IMR-90 (cell line): ENCODE measurements at regions not wholly inside any gene's neighbourhood (a gene's known extent, or its start where the extent isn't known, plus 50 kb on each side); places are given as distances from the start of the nearest gene placed in this dataset.

Source experiments
- ATAC-seq: fragments of 200-7000 bp; cut with Tn5 transposase; 2 replicates; pipeline ENCODE4 v1.9.1; 2020; ENCODE audit warnings: low read depth, mild to moderate bottlenecking, moderate library complexity
- BruUV-seq: library from RNA; stranded (reverse); fragments of 400-500 nt; replicated peaks from 2 replicates; lab custom pipeline; 2021; lab: Mats Ljungman, UMichigan
- CTCF ChIA-PET: fragments of 300-600 bp; formaldehyde crosslinking; extraction: SDS; loops from one replicate; lab custom pipeline; 2021; ENCODE audit warnings: antibody characterized with exemption; lab: Yijun Ruan, JAX
- POLR2A ChIA-PET: fragments of 300-600 bp; sonication (Branson Sonifier 250); formaldehyde crosslinking; loops from one replicate; lab custom pipeline; 2022; ENCODE audit warnings: antibody characterized with exemption; ENCODE audit not compliant: unreplicated experiment; lab: Charles Lee
- DNase-seq: peaks from one replicate; pipeline ENCODE4 v3.0.0; 2013
- H2AFZ ChIP-seq: replicated peaks from 2 replicates; pipeline ENCODE3; 2013; ENCODE audit warnings: low read length, mild to moderate bottlenecking; ENCODE audit not compliant: poor library complexity
- H2AK5ac ChIP-seq: 2 replicates; pipeline ENCODE4 v1.6.1; 2013; ENCODE audit warnings: low read depth, low read length, inconsistent platforms
- H2AK9ac ChIP-seq: replicated peaks from 2 replicates; pipeline ENCODE3; 2013; ENCODE audit warnings: mild to moderate bottlenecking, low read depth, low read length, moderate library complexity; ENCODE audit not compliant: poor library complexity
- H2BK120ac ChIP-seq: 2 replicates; pipeline ENCODE4 v1.6.1; 2013; ENCODE audit warnings: low read depth, low read length, inconsistent platforms
- H2BK15ac ChIP-seq: 3 replicates; pipeline ENCODE4 v1.6.1; 2013; ENCODE audit warnings: low read depth, low read length, inconsistent platforms
- H2BK20ac ChIP-seq: 2 replicates; pipeline ENCODE4 v1.6.1; 2013; ENCODE audit warnings: low read depth, mild to moderate bottlenecking, inconsistent platforms, low read length, moderate library complexity
- H2BK5ac ChIP-seq: 2 replicates; pipeline ENCODE4 v1.6.1; 2013; ENCODE audit warnings: mild to moderate bottlenecking, low read depth, low read length, inconsistent platforms; ENCODE audit not compliant: poor library complexity, severe bottlenecking
- H3K14ac ChIP-seq: replicated peaks from 2 replicates; pipeline ENCODE4 v1.6.1; 2013; ENCODE audit warnings: low read depth, low read length, inconsistent platforms
- H3K18ac ChIP-seq: 2 replicates; pipeline ENCODE4 v1.6.1; 2013; ENCODE audit warnings: low read depth, low read length, control low read depth
- H3K23ac ChIP-seq: 2 replicates; pipeline ENCODE4 v1.6.1; 2013; ENCODE audit warnings: low read depth, low read length, inconsistent platforms
- H3K27ac ChIP-seq: 2 replicates; pipeline ENCODE4 v1.5.1; 2013; ENCODE audit warnings: mild to moderate bottlenecking, control low read depth, low read length; ENCODE audit not compliant: insufficient read depth
- H3K27me3 ChIP-seq: 2 replicates; pipeline ENCODE4 v1.6.1; 2013; ENCODE audit warnings: low read length; ENCODE audit not compliant: control insufficient read depth, insufficient read depth
- H3K36me3 ChIP-seq: 2 replicates; pipeline ENCODE4 v1.6.1; 2013; ENCODE audit warnings: low read length, mixed read lengths; ENCODE audit not compliant: control insufficient read depth, insufficient read depth
- H3K4ac ChIP-seq: 2 replicates; pipeline ENCODE4 v1.6.1; 2013; ENCODE audit warnings: low read depth, low read length, inconsistent platforms
- H3K4me1 ChIP-seq: 2 replicates; pipeline ENCODE4 v1.6.1; 2013; ENCODE audit warnings: low read length, mixed read lengths; ENCODE audit not compliant: control insufficient read depth, insufficient read depth
- H3K4me2 ChIP-seq: 2 replicates; pipeline ENCODE4 v1.6.1; 2013; ENCODE audit warnings: low read depth, mild to moderate bottlenecking, control low read depth, low read length, moderate library complexity
- H3K4me3 ChIP-seq: 2 replicates; pipeline ENCODE4 v1.5.1; 2013; ENCODE audit warnings: low read depth, mild to moderate bottlenecking, control low read depth, low read length, moderate library complexity; ENCODE audit not compliant: insufficient read depth
- H3K56ac ChIP-seq: 2 replicates; pipeline ENCODE4 v1.6.1; 2013; ENCODE audit warnings: low read length, inconsistent platforms; ENCODE audit not compliant: insufficient read depth; ENCODE audit errors: extremely low read depth
- H3K79me1 ChIP-seq, 2 experiments: 2 replicates each; pipeline ENCODE4 v1.6.1; 2013; ENCODE audit warnings: low read length in 2 of 2, inconsistent platforms in 1 of 2, low read depth in 1 of 2
- H3K9ac ChIP-seq: 2 replicates; pipeline ENCODE4 v1.6.1; 2013; ENCODE audit warnings: low read depth, low read length, control low read depth
- H3K9me1 ChIP-seq: 2 replicates; pipeline ENCODE4 v1.6.1; 2013; ENCODE audit warnings: low read length, inconsistent platforms; ENCODE audit not compliant: insufficient read depth
- H3K9me3 ChIP-seq: 2 replicates; pipeline ENCODE4 v1.6.1; 2013; ENCODE audit warnings: low read length; ENCODE audit not compliant: control insufficient read depth, insufficient read depth
- H4K20me1 ChIP-seq: 2 replicates; pipeline ENCODE4 v1.6.1; 2013; ENCODE audit warnings: low read length, inconsistent platforms; ENCODE audit not compliant: insufficient read depth
- H4K5ac ChIP-seq: 2 replicates; pipeline ENCODE4 v1.6.1; 2013; ENCODE audit warnings: mild to moderate bottlenecking, low read depth, low read length, control low read depth
- H4K8ac ChIP-seq, 2 experiments: 2 replicates each; pipeline ENCODE4 v1.6.1; 2013; ENCODE audit warnings: low read depth in 2 of 2, low read length in 2 of 2, control low read depth in 1 of 2, inconsistent platforms in 1 of 2
- H4K91ac ChIP-seq: 2 replicates; pipeline ENCODE4 v1.6.1; 2013; ENCODE audit warnings: low read depth, low read length, inconsistent platforms; ENCODE audit not compliant: insufficient read depth
- CEBPB ChIP-seq: IDR thresholded peaks from 2 replicates; pipeline ENCODE4 v1.6.1; 2012; ENCODE audit warnings: low read depth, low read length, improper control_type of control experiment
- MXI1 ChIP-seq: IDR thresholded peaks from 2 replicates; pipeline ENCODE4 v1.6.1; 2012; ENCODE audit warnings: low read depth, mild to moderate bottlenecking, low read length, moderate library complexity, borderline replicate concordance
- POLR2A ChIP-seq: IDR thresholded peaks from 2 replicates; pipeline ENCODE4 v1.6.1; 2012; ENCODE audit warnings: mild to moderate bottlenecking, low read depth, low read length
- RCOR1 ChIP-seq: IDR thresholded peaks from 2 replicates; pipeline ENCODE4 v1.6.1; 2012; ENCODE audit warnings: mild to moderate bottlenecking, low read length, improper control_type of control experiment; ENCODE audit not compliant: insufficient replicate concordance
- SMC3 ChIP-seq: fragments of 150-350 bp; IDR thresholded peaks from 2 replicates; pipeline ENCODE4 v1.6.1; 2016; ENCODE audit warnings: low read depth, mild to moderate bottlenecking, antibody characterized with exemption, low read length, moderate library complexity
- WGBS, 2 experiments: methylation state at CpG; one replicate each; pipeline versions ENCODE4 v1.1.5 to v1.1.7; 2013; ENCODE audit warnings: missing lambda C conversion rate in 2 of 2; ENCODE audit not compliant: insufficient read length in 1 of 2; ENCODE audit errors: extremely low coverage in 2 of 2; 5-methylcytosine and 5-hydroxymethylcytosine counted together
- dilution Hi-C: fragments of 300-500 bp; cut with HindIII; formaldehyde crosslinking; loops from one replicate; pipeline ENCODE4 v1.14.3; 2018; ENCODE audit warnings: low sequenced_read_pairs; ENCODE audit not compliant: unreplicated experiment
- in situ Hi-C: fragments of 300-500 bp; cut with MboI; formaldehyde crosslinking; loops from 3 replicates; pipeline ENCODE4 v1.14.3; 2019; ENCODE audit warnings: low sequenced_read_pairs, inconsistent platforms, mixed read lengths
- intact Hi-C: fragments of 100-400 bp; cut with micrococcal nuclease; formaldehyde crosslinking; loops from 2 replicates; pipeline ENCODE4 v1.10.0; 2022
- TF ChIP-seq, protein P1 (sequence below): fragments of 150-350 bp; IDR thresholded peaks from 2 replicates; pipeline ENCODE4 v1.6.1; 2016; ENCODE audit warnings: low read depth, mild to moderate bottlenecking, low read length, moderate library complexity, borderline replicate concordance
- TF ChIP-seq, protein P2 (sequence below): conservative IDR thresholded peaks from 2 replicates; pipeline ENCODE4 v1.5.1; 2012; ENCODE audit warnings: mild to moderate bottlenecking, low read depth, low read length, improper control_type of control experiment

DNA sequence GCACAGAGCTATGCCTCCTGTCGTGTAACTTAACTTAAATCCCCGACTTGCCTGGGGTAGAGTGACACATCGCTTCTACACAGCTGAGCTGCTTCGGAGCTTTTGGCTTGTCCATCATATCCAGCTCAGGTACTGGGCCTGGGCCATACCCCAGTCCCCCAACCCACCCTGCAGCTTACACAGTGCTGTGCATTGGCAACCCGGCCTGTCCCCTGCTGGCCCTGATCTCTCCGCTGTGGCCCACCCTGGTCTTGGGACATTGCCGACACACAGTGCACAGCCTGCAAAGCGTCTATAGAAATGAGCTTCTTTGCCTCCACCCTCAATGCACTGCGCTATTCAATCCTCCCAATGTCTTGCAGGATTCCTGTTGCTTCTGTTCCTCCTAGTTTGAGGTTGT is 342.8 kb upstream of the RAB6C start:
- Histone ChIP-seq H3K4me2 (no peak overlapping the region), H4K5ac (no peak overlapping the region), H4K91ac (no peak overlapping the region), H3K56ac (no peak overlapping the region), H3K36me3 (no peaks in the 10 kb centered on the region), H3K18ac (no peak overlapping the region), H2AK5ac (no peak overlapping the region), H4K20me1 (no peaks in the 10 kb centered on the region), H3K23ac (no peak overlapping the region), H3K9me1 (no peaks in the 10 kb centered on the region), H3K4me1 (no peaks in the 10 kb centered on the region), H3K9ac (no peak overlapping the region), H4K8ac (no peak overlapping the region), H3K4me3 (no peak overlapping the region), H3K4ac (no peak overlapping the region), H2AK9ac (no peak overlapping the region), H3K14ac (no peak overlapping the region), H3K27ac (no peak overlapping the region), H2AFZ (no peak overlapping the region), H2BK15ac (no peak overlapping the region), H2BK120ac (no peak overlapping the region), H3K79me1 (no peaks in the 10 kb centered on the region), H2BK5ac (no peak overlapping the region), H2BK20ac (no peak overlapping the region), H3K27me3 (no peaks in the 10 kb centered on the region), H3K9me3 (peaks cover 26% of the 10 kb centered on the region)
- no peak for DNase-seq
- intact Hi-C loops (no loop called here), dilution Hi-C loops (no loop called here), in situ Hi-C loops (no loop called here)
- ChIA-PET CTCF (no interaction called here), POLR2A (no interaction called here)
- no TSS peak for BruUV-seq
- ATAC-seq: no peak
- WGBS, 2 experiments: 66% methylated on average over 4 of the region's 9 CpGs; no CpG with 5 or more reads in 1 of the 2 experiments
- TF ChIP-seq POLR2A (no peak), RCOR1 (no peak), MXI1 (no peak), SMC3 (no peak), CEBPB (no peak)
- TF ChIP-seq, protein P1, sequence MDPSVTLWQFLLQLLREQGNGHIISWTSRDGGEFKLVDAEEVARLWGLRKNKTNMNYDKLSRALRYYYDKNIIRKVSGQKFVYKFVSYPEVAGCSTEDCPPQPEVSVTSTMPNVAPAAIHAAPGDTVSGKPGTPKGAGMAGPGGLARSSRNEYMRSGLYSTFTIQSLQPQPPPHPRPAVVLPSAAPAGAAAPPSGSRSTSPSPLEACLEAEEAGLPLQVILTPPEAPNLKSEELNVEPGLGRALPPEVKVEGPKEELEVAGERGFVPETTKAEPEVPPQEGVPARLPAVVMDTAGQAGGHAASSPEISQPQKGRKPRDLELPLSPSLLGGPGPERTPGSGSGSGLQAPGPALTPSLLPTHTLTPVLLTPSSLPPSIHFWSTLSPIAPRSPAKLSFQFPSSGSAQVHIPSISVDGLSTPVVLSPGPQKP: no peak
- TF ChIP-seq, protein P2, sequence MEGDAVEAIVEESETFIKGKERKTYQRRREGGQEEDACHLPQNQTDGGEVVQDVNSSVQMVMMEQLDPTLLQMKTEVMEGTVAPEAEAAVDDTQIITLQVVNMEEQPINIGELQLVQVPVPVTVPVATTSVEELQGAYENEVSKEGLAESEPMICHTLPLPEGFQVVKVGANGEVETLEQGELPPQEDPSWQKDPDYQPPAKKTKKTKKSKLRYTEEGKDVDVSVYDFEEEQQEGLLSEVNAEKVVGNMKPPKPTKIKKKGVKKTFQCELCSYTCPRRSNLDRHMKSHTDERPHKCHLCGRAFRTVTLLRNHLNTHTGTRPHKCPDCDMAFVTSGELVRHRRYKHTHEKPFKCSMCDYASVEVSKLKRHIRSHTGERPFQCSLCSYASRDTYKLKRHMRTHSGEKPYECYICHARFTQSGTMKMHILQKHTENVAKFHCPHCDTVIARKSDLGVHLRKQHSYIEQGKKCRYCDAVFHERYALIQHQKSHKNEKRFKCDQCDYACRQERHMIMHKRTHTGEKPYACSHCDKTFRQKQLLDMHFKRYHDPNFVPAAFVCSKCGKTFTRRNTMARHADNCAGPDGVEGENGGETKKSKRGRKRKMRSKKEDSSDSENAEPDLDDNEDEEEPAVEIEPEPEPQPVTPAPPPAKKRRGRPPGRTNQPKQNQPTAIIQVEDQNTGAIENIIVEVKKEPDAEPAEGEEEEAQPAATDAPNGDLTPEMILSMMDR: no peak
